ENCODE measurements at regions not wholly inside any gene's neighbourhood (a gene's known extent, or its start where the extent isn't known, plus 50 kb on each side); places are given as distances from the start of the nearest gene placed in this dataset.

GRCh38 chr13:105127732-105128131 is 1407.7 kb downstream of the EFNB2 start:
- no peaks in the 10 kb centered on the region for H3K9me3 ChIP-seq (replicated peaks in 1 of 3)
- H3K27ac ChIP-seq, result no peak overlapping the region
- H3K27me3 ChIP-seq, result no peaks in the 10 kb centered on the region
- H3K4me3 ChIP-seq, result no peak overlapping the region
- TF ChIP-seq CTCF (IDR thresholded peaks at IDR 0.05), result no peak
- TF ChIP-seq POLR2A (IDR thresholded peaks at IDR 0.05), result no peak
- WGBS, 4 donors, result 74 to 84% (median 79%) methylated on average over 2 of the region's 2 CpGs
- no peaks in the 10 kb centered on the region for H3K36me3 ChIP-seq (replicated peaks in 1 of 2)
- intact Hi-C loops (cut with DNase I), result no loop called here
- H3K4me1 ChIP-seq (replicated peaks in 1 of 2), result no peaks in the 10 kb centered on the region
- no peak for DNase-seq

DNA sequence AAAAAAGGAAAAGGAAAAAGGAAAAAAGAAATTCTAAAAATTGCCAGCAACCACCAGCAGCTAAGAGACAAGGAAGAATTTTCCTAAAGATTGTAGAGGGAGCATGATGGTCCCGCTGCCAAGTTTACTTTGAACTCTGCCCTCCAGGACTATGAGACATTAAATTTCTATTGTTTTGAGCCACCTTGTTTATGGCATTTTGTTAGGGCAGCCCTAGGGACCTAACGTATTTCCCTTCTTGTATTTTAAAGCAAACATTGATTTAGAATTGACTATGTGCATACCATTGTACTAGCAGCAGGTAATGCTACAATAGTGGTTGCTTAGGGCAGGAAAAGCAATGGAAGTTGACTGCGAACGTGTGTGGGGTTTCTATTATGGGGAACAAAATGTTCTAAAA is 1414.2 kb downstream of the EFNB2 start:
- no peak overlapping the region for H3K27ac ChIP-seq
- no peak for DNase-seq
- intact Hi-C loops (cut with DNase I), result no loop called here
- H3K9me3 ChIP-seq (replicated peaks in 1 of 3), result no peaks in the 10 kb centered on the region
- no peaks in the 10 kb centered on the region for H3K36me3 ChIP-seq (replicated peaks in 1 of 2)
- 77 to 84% (median 78%) methylated on average over 4 of the region's 4 CpGs for WGBS, 4 donors
- TF ChIP-seq POLR2A (IDR thresholded peaks at IDR 0.05) (no peak), CTCF (IDR thresholded peaks at IDR 0.05) (no peak)
- no peak overlapping the region for H3K4me3 ChIP-seq
- peaks cover 4% of the 10 kb centered on the region for H3K27me3 ChIP-seq
- peaks cover 0 to 4% of the 10 kb centered on the region in 2 donors for H3K4me1 ChIP-seq (replicated peaks in 1 of 2)

DNA sequence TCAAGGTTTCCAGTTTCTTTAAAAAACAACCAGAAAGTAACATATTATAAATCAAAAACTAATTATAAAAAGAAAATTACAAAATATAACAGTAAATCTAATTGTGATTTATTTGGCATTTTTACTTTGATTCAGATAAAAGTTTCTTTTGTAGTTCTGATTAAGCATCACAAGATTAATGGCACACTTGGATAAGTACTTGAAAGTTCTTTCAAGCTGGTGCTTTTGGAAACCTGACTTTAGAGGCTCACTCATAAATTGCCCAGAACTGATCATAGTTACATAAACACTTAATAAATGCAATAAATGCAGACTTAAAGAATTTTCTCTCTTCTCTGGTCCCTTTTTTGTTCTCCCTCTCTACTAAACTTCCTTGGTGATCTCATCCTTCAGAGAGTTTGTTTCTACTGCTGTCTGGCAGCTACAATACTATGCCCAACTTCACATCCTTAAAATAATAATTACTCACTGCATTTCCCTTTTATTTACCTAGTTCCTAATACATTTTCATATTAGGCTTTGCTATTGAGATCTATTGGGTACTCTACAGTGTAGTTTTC is 1417.0 kb downstream of the EFNB2 start:
- peaks cover 0 to 4% of the 10 kb centered on the region in 2 donors for H3K4me1 ChIP-seq (replicated peaks in 1 of 2)
- no peak overlapping the region for H3K27ac ChIP-seq
- H3K9me3 ChIP-seq (replicated peaks in 1 of 3), result no peaks in the 10 kb centered on the region
- no peaks in the 10 kb centered on the region for H3K36me3 ChIP-seq (replicated peaks in 1 of 2)
- no peak overlapping the region for H3K4me3 ChIP-seq
- intact Hi-C loops (cut with DNase I), result no loop called here
- peaks cover 4% of the 10 kb centered on the region for H3K27me3 ChIP-seq
- TF ChIP-seq POLR2A (IDR thresholded peaks at IDR 0.05) (no peak), CTCF (IDR thresholded peaks at IDR 0.05) (no peak)
- no peak for DNase-seq

- intact Hi-C loops (cut with DNase I), result no loop called here
- no peak overlapping the region for H3K4me3 ChIP-seq
Measured at GRCh38 chr13:105116966-105117365, 1418.5 kb downstream of the EFNB2 start.

More at GRCh38 chr13:105116966-105117365, 1418.5 kb downstream of the EFNB2 start:
- no peaks in the 10 kb centered on the region for H3K36me3 ChIP-seq (replicated peaks in 1 of 2)
- H3K27me3 ChIP-seq, result peaks cover 2% of the 10 kb centered on the region
- no peak for DNase-seq
- no peaks in the 10 kb centered on the region for H3K9me3 ChIP-seq (replicated peaks in 1 of 3)
- H3K27ac ChIP-seq, result no peak overlapping the region
- TF ChIP-seq CTCF (IDR thresholded peaks at IDR 0.05) (no peak), POLR2A (IDR thresholded peaks at IDR 0.05) (no peak)
- peaks cover 0 to 4% of the 10 kb centered on the region in 2 donors for H3K4me1 ChIP-seq (replicated peaks in 1 of 2)
